ENCODE measurements at regions not wholly inside any gene's neighbourhood (a gene's known extent, or its start where the extent isn't known, plus 50 kb on each side); places are given as distances from the start of the nearest gene placed in this dataset.

DNA sequence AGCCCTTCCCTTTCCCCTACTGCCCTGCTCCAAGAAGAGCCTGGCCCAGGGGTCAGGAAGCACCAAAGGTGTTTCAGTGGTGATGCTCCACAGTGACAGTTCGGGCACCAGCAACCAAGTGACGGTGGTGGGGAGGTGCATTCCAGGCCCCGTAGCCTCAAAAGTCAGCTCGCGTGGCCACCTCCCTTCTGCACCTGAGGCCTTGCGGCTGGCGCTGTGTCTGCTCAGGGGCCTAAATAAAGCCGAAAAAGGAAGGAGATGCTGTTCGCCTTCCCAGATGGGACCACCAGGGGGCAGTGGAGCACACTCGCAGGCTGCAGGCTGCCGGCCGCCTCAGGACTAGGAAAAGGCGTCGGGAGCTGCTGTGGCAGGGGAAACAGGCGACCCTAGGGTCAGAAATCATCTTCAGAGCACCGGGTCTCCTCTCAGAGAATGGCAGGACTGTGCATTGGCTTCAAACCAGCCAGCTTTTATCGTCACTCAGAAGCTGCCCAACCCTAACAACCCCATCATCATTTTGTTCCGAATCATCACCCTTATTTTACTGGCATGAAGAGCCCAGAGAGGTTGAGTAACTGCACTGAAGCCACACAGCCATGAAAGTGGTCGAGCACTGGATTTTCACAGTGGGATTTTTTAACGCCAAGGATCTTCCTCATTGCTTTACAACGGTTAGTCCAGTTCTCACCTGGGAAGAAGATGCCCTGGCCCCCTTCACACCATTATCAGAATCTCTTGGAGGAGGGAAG, 213.0 kb upstream of the CELF4 start:
- DNase-seq: peak; percentile 31

DNA sequence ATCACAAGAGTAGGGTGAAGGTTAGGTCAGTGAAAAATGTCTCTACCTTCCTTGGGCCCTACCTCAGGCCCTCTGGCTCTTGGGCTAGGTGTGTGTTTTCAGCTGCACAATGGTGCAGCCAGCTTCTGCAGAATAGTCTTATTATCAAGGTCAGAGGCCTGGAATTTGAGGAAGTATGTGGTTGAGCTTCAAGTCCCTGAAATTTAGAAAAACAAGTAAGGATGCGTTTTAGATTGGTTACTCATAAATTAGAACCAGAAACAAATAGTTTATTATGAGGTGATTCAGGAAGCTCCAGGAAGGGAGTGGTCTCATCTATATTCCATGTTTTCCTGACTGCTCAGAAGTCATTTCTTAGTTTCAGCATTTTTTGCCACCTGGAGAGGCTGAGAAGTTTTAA, 204.2 kb upstream of the CELF4 start:
- no peak for DNase-seq

DNA sequence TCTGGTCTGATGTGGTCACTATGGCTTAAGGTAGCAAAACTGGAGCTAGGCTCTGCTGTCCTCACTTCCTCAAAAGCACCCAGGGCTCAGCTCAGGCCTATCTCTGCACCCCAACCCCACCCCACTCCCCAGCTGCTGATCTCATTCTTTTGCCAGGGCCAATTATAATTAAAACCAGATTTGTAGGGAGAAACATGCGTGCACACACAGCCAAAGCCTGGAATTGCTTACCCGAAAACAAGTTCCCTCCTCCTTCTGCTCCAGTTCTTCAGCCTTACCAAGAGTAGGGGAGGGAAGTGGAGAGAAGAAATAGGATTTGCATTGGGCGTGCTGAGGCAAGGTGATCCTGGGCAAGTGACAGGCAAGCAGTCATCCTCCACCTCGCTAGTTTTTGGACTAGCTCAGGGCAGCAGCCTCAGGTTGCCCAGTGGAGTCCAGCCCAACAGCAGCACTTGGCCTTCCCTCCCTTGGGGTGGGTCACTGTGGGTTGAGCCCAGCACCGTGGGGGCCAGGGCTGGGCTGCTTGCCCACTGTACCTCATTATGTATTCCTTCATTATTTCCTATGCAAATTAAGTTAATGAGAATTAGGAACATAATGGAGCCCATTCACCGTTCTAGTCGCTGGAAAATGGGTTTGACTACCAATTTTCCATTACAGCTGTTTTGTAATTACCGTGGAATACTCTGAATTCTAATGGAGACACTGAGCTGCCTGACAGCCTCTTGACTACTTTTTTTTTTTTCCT, 199.1 kb upstream of the CELF4 start:
- DNase-seq: no peak

DNA sequence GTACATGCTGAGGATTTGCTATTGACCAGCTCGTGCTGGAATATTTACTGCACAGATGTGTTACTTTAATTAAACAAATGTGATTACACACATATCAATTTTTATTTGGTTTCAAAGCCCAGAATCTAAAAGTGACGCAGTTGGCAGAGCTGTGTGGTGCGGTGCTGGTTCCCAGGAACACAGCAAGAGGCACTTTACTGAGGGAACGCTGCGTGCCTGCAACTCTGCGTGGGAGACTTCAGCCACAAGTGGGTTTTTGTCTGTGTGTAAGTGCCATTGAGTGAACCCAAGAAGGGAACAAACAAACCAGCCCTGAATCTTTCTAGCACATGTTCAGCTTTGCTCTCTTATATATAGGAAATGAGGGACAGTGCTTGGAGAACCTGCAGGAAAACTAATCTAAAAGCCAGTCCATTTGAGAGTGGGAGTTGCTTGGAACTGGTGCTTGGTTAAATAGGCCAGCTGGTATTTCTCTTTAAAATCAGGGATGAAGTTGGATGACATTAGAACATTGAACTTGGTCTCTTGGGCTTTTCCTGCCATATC, 196.6 kb upstream of the CELF4 start:
- no peak for DNase-seq

DNA sequence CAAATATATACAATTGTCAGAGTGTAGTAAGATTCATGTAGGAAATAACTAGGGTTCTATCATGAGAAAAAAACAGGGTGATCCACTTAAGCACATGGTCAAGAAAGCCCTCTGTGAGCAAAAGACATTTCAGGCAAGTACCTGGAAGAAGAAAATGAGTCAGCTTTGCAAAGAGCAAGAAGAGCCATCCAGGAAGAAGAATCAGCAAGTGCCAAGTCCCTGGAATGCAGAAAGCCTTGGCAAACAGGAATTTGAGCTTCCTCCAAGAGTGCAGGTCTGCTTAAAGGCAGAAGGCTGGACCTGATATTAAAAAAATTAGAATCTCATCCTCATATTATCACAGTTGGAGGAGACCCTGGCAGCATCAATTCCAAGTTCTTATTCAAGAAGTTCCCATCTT, 188.5 kb upstream of the CELF4 start:
- no peak for DNase-seq

DNA sequence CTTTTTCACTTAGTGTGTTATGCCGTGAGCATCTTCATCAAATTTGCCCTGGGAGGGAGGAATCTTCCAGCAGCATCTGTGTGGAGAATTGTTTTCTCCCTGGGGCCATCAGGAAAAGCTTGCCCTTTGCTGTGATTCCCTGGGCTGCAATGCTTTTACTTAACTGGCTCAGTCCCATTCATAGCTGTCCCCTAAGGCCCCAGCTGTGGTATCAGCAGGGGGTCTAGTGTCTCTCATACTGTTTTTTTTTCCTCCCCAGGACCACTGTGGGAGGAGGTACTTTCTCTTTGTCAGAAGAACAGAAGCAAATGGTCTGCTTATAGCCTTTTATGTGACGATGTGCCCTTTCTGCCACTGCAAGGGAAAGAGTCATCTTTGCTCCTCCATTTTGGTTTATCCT, 176.8 kb upstream of the CELF4 start:
- DNase-seq: no peak

DNA sequence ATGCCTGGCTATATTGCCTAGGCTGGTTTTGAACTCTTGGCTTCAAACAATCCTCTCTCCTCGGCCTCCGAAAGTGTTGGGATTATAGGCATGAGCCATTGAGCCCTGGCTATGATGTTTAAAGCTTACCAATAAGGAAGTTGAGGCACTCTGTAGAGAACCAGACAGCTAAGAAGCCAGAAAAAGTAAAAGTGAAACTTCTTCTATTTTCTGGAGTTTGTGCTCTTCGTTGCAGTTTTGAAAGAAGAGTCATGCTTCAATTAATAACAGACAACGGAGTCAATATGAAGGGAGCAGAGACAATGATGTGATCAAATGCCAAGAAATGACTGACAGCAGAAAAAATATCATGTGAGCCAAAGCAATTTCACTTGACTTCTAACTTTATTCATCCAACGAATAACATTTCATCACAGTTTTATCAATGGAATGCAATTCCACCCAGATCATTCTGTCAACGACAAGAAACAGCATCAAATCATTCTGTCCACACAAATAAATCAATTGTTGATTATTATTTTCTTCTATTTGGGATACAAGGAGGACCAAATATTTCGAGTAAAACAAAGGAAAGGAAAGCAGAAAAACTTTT, 175.5 kb upstream of the CELF4 start:
- DNase-seq: no peak

DNA sequence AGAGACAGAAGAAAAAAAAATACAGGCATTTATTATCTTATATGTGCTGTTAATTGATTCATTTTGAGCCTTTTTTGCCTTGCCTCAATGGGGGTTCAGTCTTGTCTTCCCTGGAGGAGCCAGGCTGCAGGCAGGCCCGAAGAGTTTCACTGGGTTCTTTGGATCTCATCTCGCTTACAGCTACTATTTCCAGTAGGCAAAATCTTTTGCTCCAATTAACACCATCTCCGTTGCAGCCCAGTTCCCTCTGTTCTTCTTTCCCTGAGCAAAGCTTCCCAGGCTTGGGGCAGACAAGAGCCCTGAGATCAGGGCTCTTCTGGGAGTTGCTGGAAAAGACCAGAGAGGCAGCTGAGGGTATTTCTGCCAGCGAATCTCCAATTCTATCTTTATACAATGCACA, 168.8 kb upstream of the CELF4 start:
- no peak for DNase-seq

DNA sequence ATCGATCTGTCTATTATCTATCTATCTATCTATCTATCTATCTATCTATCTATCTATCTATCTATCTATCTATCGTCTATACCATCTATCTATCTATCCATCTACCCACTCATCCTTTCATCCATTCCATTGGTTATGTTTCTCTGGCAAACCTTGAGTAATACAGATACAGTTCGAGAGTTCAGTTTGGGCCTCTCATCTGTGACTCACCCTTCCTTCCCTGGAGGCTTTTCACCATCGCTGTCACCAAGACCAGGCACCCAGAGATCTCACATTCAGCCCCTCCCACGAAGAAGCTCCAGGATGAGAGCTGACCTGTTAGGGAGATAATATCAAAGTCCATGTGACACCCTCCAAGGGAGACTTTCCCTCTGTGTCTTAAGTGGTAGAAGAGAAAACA, 164.1 kb upstream of the CELF4 start:
- no peak for DNase-seq

DNA sequence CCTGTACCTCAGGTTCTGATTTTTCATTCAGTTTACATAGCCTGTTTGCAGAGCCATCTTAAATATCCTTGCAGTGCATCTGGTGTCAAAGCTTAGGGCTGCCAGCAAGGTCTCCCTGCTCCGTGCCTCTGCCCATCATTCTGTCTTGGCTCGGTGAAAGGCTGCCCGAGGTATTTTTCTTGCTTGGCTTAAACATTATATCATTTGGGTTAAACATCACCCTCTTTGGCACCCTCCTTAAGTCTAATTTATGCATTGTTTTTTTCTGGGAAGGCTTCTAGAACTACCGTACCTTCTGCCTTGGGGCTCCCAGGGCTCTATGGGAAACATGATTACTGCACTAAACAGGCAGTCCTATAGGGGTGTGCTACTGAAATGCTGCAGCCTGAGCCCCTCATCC, 158.6 kb upstream of the CELF4 start:
- no peak for DNase-seq

DNA sequence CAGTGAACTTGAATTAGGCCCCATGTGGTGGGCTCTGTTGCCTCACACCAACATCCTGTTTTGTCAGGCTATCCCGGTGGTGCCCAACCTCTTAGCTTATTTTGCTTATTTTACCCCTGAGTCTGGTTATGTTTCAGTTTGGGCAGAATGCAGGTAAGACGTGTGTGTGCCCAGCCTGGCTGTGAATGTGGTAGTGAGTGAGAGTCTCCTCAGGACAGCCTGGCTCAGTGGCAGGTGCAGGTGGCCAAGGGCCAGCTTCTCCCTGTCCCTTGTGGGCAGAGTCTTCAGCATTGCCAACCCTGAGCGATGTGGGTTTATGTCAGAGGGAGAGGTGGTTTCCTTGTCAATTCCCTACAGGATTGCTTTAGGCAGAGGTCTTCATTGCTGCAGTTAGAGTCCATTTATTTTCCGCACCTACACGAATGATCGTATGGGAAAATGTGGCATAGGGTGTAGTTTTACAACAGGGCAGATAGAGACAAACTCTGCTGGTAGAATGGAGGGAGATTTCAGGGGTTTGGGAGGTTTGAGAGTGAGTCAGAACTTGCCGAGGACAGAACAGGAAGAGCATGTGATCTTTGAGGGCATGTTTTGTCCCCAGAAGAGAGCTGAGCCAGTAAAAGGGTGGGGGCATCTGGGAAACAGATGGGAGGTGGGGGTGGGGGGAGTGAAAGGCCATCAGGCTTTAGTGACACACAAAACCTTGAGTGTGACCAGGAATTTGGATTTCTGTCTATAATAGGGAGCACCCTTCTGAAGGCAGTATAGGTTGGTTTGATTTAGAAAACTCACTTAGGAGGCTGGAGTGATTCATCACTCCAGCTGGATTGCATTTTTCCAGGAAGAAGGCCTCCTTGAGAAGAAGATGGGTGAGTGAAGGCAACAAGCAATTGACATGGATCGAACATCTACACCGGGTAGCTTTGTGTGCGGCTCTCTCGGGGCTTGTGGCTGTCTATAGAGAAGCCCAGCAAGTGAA, 156.2 kb upstream of the CELF4 start:
- DNase-seq: no peak

DNA sequence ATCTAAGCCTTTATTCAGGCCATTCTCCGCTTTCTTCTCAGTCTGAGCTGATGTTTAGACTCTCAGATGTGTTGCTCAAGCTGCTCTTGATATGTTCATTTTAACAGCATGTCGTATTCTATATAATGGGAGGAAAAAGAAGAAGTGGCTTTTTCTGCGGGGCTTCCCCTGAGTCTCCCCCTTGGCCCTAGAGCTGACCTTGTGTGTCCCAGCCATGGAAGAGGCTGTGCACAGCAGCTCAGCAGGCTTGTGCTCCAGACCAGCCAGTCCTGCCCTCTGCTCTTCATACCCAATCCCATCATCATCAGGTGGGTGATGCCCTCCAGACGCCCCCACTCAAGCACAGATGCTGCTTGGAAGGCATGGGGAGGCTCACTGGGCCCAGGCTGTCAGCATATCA, 155.1 kb upstream of the CELF4 start:
- DNase-seq: no peak

DNA sequence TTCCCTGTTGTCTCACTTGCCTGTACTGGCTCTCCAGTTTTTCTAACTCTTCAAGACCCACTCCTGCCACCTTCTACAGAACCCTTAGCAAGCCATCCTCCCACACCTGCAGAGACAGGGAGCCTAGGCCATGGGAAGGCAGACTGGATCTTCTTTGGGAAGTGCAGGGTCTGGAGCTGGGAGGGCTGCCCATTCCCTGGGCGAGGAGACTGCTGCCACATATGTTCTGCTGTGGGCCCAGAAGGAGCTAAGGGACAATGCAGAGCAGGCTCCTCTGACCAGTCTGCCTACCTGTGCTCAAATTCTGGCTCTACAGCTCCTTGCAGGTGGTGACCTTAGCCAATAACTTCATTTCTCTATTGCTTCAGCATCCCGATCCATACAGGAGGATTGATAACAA, 152.1 kb upstream of the CELF4 start:
- DNase-seq: no peak

DNA sequence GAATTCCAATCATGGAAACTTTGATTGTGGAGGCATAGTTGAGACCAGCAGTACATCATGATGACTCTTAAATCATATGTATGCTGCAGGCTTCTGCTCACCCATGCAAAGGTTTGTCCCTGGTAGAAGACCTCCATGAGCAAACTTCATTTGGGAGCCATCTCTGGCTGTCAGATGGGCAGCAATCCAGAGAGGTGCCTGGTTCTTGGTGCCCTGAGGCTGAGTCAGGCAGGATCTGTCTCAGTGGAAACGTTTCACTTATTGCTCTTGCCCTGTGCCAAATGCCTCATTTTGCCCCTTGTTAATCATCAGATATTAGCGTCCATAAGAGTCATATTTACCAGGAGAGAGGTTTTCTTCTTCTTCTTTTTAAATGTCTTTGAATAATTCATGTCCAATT, 151.5 kb upstream of the CELF4 start:
- no peak for DNase-seq

DNA sequence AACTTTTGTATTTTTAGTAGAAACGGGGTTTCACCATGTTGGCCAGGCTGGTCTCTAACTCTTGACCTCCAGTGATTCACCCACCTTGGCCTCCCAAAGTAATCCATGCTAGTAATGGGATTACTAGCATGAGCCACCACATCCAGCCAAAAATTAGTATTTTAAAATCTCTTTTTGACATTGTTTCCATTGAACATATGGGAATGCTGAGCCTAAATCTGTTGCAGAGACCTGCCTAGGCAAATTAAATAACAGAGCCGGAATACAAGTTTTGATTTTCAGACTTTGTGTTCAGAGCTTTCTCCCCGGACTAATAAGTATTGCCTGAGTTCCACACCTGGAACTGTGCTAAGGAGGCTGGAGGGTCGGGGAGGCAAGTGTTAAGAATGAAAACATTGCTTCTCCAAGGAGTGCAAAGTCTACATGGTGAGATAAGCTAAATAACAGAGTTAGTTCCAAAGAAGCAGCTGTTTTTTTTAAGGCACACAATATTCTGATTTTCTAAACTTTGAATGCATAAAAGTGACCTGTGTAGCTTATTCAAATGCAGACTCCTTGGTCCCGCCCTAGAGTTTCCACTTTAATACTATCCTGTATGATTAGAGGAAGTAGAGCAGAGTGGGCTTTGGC, 150.6 kb upstream of the CELF4 start:
- DNase-seq: no peak

DNA sequence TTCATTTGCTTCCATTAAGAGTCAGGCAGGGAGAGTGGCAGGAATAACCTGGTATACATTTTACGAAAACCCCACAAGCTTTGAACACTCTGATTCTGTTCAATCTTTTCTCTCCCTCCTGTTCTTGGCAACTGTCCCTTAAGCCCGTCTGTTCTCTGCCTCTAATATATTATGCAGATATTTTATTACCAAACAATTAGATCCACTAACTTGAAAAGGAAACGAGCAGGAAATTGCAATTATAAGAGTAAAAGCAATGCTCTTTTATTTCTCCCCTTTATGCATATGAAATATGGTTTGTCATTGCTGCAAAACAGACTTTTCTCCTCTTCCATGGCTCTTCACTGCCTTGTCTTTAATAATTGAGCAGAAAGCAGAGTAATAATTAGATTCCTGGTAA, 149.1 kb upstream of the CELF4 start:
- no peak for DNase-seq

DNA sequence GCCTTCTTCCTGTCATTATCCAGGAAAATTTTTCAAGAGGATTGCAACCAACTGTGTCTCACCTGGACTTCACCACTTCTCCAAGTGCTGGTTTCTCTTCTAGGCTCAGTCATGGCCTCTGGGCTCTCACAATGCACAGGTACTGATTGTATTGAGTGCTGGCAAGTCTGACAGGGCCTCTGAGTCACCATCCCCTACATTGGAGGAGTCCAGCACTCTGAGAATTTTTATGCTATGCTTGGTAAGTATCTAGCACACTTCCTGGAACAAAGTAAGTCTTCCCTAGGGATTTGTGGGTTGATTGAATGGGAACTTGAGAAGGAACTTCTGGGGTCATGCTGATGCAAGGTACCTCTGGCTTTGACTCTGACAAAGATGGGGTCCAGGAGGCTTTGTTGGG, 147.2 kb upstream of the CELF4 start:
- DNase-seq: peak; percentile 23

DNA sequence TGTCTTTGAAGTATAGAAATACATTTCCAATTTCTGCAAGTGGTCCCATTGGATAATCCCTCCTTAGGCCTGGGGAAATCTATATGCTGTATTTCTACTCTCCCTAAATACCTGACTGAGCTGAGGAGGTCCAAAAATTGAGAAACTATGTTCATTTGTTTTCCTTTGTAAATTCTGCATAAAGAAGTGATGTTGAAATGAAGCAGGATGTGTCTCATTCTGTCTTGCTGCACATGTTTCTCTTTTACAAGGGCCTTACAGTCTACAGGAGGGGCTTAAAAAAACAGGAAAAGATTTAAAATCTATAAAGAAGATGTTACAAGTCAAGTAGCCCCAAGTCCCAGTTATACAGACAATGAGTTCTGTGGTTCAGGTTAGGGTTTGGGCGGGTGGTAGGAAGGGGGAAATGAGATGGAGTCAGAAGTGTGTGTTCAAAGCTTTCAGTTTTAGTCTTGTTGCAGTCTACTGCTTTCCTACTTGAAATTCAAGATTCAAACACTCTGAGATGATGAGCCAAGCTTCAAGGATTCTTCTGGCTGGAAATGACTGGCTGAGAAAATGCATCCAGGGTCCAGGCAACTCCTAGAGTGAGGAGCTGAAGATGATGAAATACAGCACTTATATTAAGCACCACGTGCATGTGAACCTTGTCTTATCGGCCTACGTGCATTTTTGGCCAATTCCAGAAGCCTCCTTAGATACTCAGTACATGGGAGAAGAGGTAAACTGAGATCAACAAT, 146.3 kb upstream of the CELF4 start:
- DNase-seq: no peak

DNA sequence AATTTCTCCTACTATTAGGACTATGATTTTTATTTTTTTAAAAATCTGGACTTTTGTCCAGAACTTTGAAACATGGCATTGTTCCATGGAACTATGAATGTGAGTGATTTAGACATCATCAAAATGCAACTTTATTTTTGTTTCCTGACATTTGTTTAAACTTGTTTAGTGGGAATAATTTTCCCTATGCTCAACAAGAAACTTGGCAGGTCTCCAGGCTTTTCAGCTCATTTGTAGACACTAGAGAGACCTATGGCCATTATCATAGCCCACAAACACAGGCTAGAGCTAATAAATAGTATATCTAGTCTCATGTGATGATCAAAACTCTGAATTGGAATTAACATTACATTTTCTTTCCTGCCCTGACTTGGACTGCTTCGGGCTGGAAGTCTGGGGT, 145.1 kb upstream of the CELF4 start:
- DNase-seq: no peak

DNA sequence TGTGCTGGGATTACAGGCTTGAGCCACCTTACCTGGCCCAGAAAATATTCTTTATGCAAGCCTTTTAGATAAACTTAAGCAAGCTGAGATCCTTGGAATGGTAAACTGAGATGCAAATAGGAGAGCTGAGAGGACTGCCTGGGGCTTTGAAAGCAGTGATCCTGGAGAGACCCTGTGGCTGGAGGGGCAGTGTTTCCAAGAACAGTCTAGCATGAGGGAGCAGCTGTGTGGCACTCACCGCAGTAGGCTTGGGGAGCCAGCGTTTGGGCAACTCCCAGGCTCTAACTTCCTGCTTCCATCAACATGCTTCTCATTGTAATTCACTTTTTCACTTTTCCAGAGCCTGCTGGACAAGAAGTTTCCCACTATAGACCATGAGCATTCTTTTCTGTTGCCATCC, 144.1 kb upstream of the CELF4 start:
- no peak for DNase-seq

DNA sequence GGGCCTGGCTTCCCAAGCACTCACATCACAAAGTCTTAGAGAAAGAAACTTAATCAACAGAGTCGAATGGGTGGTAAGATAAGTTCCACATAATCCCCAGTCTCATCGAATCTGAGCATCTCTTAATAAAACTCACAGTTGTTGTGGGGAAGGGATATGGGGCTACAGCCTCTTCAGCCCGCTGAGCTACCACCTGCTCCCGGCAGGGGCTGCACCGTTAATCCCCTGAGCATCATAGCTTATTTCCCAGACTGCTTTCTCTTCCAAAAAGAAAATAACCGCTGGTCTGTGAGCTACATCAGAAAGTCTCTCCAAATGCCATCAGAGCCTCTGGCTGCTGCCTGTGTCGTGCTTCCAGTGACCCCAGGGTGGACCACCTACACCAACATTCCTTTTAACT, 139.4 kb upstream of the CELF4 start:
- DNase-seq: no peak

DNA sequence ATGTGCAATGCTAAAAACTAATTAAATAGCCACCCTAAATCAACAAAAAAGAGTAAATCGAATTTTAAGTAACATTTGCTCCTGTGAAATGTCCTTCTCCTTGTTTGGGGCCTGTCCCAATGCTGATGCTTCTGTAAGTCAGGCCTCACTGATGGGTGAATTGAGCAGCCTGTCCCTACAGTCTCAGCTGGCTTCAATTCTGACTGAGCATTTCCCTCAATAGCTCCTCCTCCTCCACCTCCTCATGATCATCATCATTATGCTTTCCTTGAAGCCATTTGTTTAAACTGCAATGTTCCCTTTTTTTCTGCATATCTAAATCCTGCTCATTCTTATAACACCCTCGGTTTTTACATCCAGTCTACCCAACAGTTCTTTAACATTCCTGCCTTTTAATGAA, 137.2 kb upstream of the CELF4 start:
- DNase-seq: no peak
